ENCODE measurements at regions not wholly inside any gene's neighbourhood (a gene's known extent, or its start where the extent isn't known, plus 50 kb on each side); places are given as distances from the start of the nearest gene placed in this dataset.

DNA sequence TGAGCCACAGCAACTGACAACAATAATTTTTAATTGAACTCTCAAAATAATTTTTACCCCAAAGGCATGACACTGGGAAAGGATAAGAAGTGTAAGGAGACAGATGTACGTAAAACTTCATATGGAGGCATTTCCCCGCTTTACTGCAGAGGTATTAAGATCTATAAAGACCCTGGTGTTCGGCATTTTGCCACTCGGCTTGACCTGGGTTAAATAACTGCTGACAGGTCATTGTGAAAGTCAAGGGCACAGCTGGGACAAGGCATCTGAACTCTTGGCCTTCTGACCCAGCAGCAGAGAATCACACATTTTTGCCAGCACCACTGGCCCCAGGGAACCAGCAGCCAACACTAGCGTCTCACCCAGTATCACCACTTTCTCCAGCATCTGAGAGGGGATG is 372.1 kb downstream of the SOX9 start:
- no peaks in the 10 kb centered on the region for H3K9me3 ChIP-seq
- no peaks in the 10 kb centered on the region for H3K36me3 ChIP-seq
- H3K27ac ChIP-seq: no peak overlapping the region
- no peak for TF ChIP-seq CTCF (IDR thresholded peaks at IDR 0.05)
- no peaks in the 10 kb centered on the region for H3K4me1 ChIP-seq
- intact Hi-C loops (cut with DNase I): no loop called here
- ATAC-seq (no peak), DNase-seq (no peak)
- H3K27me3 ChIP-seq: no peaks in the 10 kb centered on the region
- no peak overlapping the region for H3K4me3 ChIP-seq

GRCh38 chr17:72494566-72494965 is 373.7 kb downstream of the SOX9 start:
- intact Hi-C loops (cut with DNase I): no loop called here
- no peak overlapping the region for H3K27ac ChIP-seq
- H3K27me3 ChIP-seq: no peaks in the 10 kb centered on the region
- H3K9me3 ChIP-seq: no peaks in the 10 kb centered on the region
- no peak for TF ChIP-seq CTCF (IDR thresholded peaks at IDR 0.05)
- ATAC-seq: no peak
- H3K36me3 ChIP-seq: no peaks in the 10 kb centered on the region
- no peaks in the 10 kb centered on the region for H3K4me1 ChIP-seq
- no peak overlapping the region for H3K4me3 ChIP-seq
- DNase-seq: no peak

GRCh38 chr17:72496461-72496860 is 375.6 kb downstream of the SOX9 start:
- intact Hi-C loops (cut with DNase I): no loop called here

GRCh38 chr17:72497915-72498314 is 377.1 kb downstream of the SOX9 start:
- Histone ChIP-seq H3K27me3 (no peaks in the 10 kb centered on the region), H3K4me1 (peaks cover 10% of the 10 kb centered on the region), H3K27ac (no peak overlapping the region), H3K9me3 (no peaks in the 10 kb centered on the region), H3K36me3 (no peaks in the 10 kb centered on the region), H3K4me3 (no peak overlapping the region)
- intact Hi-C loops (cut with DNase I): no loop called here
- no peak for DNase-seq
- no peak for TF ChIP-seq CTCF (IDR thresholded peaks at IDR 0.05)
- ATAC-seq: no peak

More at GRCh38 chr17:72496461-72496860, 375.6 kb downstream of the SOX9 start:
- Histone ChIP-seq H3K4me3 (no peak overlapping the region), H3K4me1 (no peaks in the 10 kb centered on the region), H3K27me3 (no peaks in the 10 kb centered on the region), H3K36me3 (no peaks in the 10 kb centered on the region), H3K9me3 (no peaks in the 10 kb centered on the region), H3K27ac (no peak overlapping the region)
- ATAC-seq (no peak), DNase-seq (no peak)
- no peak for TF ChIP-seq CTCF (IDR thresholded peaks at IDR 0.05)

DNA sequence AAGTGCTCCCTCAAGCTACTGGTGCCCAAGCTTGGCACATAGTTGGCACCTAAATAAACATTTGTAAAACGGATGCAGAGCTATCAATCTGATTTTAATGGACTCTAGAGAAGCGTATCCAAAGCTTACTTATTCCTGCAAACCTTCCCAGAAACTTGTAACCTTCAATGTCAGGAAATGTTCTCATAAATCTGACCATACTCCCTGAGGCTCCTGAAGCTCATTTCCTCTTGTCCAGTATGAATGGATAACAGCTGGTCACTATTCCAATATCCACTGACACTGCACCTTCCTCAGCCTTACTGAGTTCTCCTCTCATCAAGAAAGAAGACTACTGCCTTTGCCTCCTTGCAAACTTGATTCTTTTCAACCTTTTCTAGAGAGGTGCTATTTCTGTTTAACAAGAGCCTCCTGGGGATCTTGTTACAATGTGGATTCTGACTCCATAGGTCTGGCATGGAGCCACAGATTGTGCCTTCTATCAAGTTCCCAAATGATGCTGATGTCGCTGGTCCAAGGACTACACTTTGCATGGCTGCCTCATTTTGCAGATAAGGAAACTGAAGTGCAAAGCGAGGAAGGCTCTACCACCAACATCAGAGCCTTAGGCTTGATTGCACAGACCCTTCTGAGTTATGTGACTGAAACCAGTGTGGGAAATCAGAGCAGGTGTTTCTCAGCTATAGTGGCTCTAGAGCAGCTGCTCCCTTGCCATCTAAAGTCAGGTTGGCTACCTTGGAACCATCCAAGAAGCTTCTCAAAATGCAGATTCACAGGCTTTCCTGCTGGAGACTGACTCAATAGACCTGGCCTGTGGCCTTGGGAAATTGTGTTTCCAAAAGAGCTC is 377.8 kb downstream of the SOX9 start:
- intact Hi-C loops (cut with DNase I): no loop called here
- H3K27me3 ChIP-seq: no peaks in the 10 kb centered on the region
- H3K36me3 ChIP-seq: no peaks in the 10 kb centered on the region
- no peak overlapping the region for H3K27ac ChIP-seq
- no peaks in the 10 kb centered on the region for H3K9me3 ChIP-seq
- DNase-seq: no peak
- H3K4me1 ChIP-seq: peaks cover 12% of the 10 kb centered on the region
- ATAC-seq: no peak
- no peak overlapping the region for H3K4me3 ChIP-seq
- no peak for TF ChIP-seq CTCF (IDR thresholded peaks at IDR 0.05)
